IPS-11a (cell line): ENCODE measurements at regions not wholly inside any gene's neighbourhood (a gene's known extent, or its start where the extent isn't known, plus 50 kb on each side); places are given as distances from the start of the nearest gene placed in this dataset.

ENCODE experiments used
- H3K4me3 ChIP-seq: one replicate; pipeline ENCODE4 v1.5.1; 2013; ENCODE audit warnings: low read depth, low read length, control low read depth

- H3K4me3 ChIP-seq, result no peak overlapping the region
Observed at GRCh38 chr14:28707814-28708213, 58.8 kb upstream of the FOXG1 start.

DNA sequence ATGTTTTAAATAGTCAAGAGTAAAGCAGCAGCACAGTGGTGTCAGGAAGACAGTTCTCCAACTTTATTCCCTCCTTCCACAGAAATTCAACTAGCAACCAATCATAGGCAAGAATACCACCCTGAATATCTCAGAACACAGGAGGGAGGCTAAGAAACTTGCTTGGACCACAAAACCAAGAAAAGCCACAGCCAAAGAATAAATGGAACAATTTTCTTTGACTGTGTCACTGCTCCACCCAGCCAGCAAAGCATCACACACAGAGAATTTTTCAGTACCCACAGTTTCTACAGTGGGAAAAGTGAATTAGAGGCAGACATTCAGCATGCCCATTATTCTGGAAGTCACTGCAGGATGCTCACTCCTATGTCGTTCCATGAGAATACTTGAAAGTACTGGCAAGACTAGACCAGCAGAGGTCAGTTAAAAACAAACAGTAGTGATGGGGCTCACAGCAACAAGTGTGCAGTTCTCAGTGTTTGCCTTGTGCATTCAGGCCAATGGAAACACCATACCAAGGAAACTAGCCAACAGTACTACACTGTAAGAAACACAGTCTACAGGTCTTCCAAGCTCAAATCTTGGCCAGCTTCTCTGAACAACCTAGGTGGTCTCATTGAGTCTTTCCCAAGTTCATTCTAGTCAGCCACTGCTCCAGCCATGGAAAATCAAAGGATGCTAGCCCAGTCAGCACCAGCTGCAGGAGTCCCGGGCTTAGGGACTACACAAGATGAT lies 56.8 kb upstream of the FOXG1 start:
- H3K4me3 ChIP-seq, result no peak overlapping the region
